Esophagus squamous epithelium (tissue), 5 donors: ENCODE measurements at regions not wholly inside any gene's neighbourhood (a gene's known extent, or its start where the extent isn't known, plus 50 kb on each side); places are given as distances from the start of the nearest gene placed in this dataset.

Experiments
- DNase-seq: peaks from one replicate; lab custom pipeline; 2025; lab: John Stamatoyannopoulos, UW
- H3K27ac ChIP-seq, 4 donors: fragments of 200-600 bp; sonication (generic); one replicate each; pipeline ENCODE4 v1.5.1; 2016 to 2019; ENCODE audit warnings: mild to moderate bottlenecking in 1 of 4
- H3K27me3 ChIP-seq, 4 donors: fragments of 200-600 bp; sonication (generic); 1 replicate in 3 of 4; 2 replicates in 1 of 4; pipeline versions ENCODE4 v1.5.1 to v1.6.0; 2017 to 2021; ENCODE audit warnings: antibody characterized with exemption in 1 of 4
- H3K36me3 ChIP-seq, 3 donors: fragments of 200-600 bp; sonication (generic); one replicate each; pipeline ENCODE4 v1.5.1; 2016 to 2019
- H3K4me1 ChIP-seq, 3 donors: fragments of 200-600 bp; sonication (generic); one replicate each; pipeline ENCODE4 v1.5.1; 2017 to 2019
- H3K4me3 ChIP-seq, 4 donors: fragments of 200-600 bp; sonication (generic); 1 replicate in 3 of 4; 2 replicates in 1 of 4; pipeline ENCODE4 v1.5.1; 2016 to 2019; ENCODE audit warnings: mild to moderate bottlenecking in 2 of 4, moderate library complexity in 1 of 4
- H3K9me3 ChIP-seq, 3 donors: fragments of 200-600 bp; sonication (generic); one replicate each; pipeline ENCODE4 v1.5.1; 2016 to 2019
- CTCF ChIP-seq, 6 experiments: fragments of 450-650 bp in 4 of 6; fragments of 200-600 bp in 2 of 6; sonication (generic) in 2 of 6; IDR thresholded peaks; one replicate each; pipeline ENCODE4 v1.5.1; 2016 to 2019; ENCODE audit warnings: antibody characterized with exemption in 6 of 6, mild to moderate bottlenecking in 4 of 6, moderate library complexity in 4 of 6
- POLR2A ChIP-seq, 4 donors: fragments of 450-650 bp; IDR thresholded peaks; one replicate each; pipeline ENCODE4 v1.6.1; 2017; ENCODE audit warnings: antibody characterized with exemption in 4 of 4, mild to moderate bottlenecking in 4 of 4, moderate library complexity in 3 of 4
- WGBS, 2 donors: methylation state at CpG; one replicate each; pipeline ENCODE4 v1.1.5; 2018; 5-methylcytosine and 5-hydroxymethylcytosine counted together
- intact Hi-C: fragments of 100-400 bp; cut with DNase I; formaldehyde crosslinking; loops from one replicate; pipeline ENCODE4 v1.15.0; 2022
- donor health status: DM: yes; HTN: yes; CAD: no.

DNA sequence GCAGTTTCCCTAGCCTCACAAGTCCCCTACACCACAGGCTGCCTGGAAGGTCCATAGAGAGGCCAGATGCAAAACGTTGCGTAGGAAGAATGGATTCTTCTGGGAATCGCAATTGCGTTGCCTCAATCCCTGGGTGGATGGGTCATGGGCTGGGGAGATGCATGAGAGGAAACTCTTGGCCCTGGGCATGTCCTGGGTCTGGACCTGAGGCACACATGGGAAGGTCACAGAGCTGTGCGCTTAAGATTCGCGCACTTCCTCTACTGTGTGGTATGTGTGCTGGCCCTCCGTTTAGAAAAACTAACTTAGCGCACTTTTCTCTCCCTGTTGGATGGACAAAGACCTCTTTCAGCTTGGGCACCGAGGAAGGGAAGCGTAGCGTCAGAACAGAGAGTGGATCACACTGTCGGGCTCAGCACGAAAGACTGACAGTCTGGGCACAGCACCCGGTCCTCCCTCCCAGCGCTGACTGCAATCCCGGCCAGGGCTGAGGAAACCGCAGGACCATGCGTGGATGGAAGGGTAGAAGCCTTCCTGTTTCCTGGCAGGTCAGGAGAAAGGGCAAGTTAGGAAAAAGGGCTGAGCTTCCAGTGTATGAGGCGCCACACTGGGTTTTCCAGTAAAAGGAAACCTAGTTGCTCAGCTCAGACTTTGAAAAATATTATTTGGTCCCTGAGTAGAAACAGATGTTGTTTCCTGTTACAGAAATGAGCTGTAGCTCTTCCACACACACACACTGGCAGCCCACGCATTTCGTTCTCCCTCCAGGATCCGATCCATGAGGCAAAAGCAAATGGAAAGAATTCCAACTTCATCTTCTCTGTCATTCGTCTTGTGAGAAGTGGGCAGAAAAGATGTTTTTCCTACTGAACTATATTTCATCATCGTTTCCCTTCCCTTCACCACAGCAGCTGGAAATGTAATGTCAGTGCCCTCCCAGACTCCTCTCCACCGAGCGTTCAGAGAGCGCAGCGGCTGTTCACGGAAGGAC is 86.0 kb downstream of the ING1 start:
- no peak for DNase-seq
- WGBS, 2 donors: 43 to 56% methylated on average over 18 to 26 of the region's 30 CpGs

GRCh38 chr13:110801044-110801443 is 87.5 kb downstream of the ING1 start:
- peaks cover 0 to 17% (median 0%) of the 10 kb centered on the region in 3 donors for H3K4me1 ChIP-seq
- WGBS, 2 donors: 63 to 72% methylated on average over 5 of the region's 7 CpGs
- H3K36me3 ChIP-seq: no peaks in the 10 kb centered on the region
- intact Hi-C loops: no loop called here
- no peak overlapping the region for H3K4me3 ChIP-seq
- DNase-seq: no peak
- H3K9me3 ChIP-seq: no peaks in the 10 kb centered on the region
- H3K27me3 ChIP-seq: peaks cover 0 to 49% (median 0%) of the 10 kb centered on the region in 4 donors
- H3K27ac ChIP-seq: no peak overlapping the region
- TF ChIP-seq CTCF (IDR thresholded peaks at IDR 0.05) (no peak), POLR2A (IDR thresholded peaks at IDR 0.05) (no peak)

More for the DNA sequence above, 86.0 kb downstream of the ING1 start:
- peak overlapping the region in 3 of 4 donors; percentile 17 to 50 (median 19) for H3K4me3 ChIP-seq
- H3K9me3 ChIP-seq: no peaks in the 10 kb centered on the region
- intact Hi-C loops: no loop called here
- TF ChIP-seq POLR2A (IDR thresholded peaks at IDR 0.05) (no peak), CTCF (IDR thresholded peaks at IDR 0.05) (no peak)
- H3K27ac ChIP-seq: peak overlapping the region; percentile 24 to 73 (median 63)
- H3K27me3 ChIP-seq: peaks cover 0 to 42% (median 0%) of the 10 kb centered on the region in 4 donors
- H3K36me3 ChIP-seq: no peaks in the 10 kb centered on the region
- peaks cover 0 to 17% (median 0%) of the 10 kb centered on the region in 3 donors for H3K4me1 ChIP-seq

DNA sequence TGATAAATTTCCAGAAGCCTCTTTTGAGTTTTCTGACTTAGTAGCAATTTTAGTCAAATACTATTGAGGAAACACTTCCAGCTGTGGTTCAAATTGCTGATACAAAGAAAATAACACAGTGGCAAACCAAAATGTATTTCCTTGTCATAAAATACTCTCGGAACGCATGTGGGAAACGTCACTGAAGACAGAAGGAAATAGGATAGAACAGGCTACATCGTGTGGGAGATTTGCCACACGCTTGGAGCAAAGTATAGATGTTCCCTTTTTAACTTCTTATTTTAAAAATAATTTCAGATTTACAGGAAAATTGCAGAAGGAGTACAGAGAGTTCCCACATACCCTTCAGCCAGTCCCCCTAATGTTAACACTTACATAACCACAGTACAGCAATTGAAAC is 88.8 kb downstream of the ING1 start:
- Histone ChIP-seq H3K27ac (no peak overlapping the region), H3K27me3 (peaks cover 0 to 58% (median 0%) of the 10 kb centered on the region in 4 donors), H3K4me3 (no peak overlapping the region), H3K4me1 (peaks cover 0 to 14% (median 0%) of the 10 kb centered on the region in 3 donors), H3K9me3 (no peaks in the 10 kb centered on the region), H3K36me3 (no peaks in the 10 kb centered on the region)
- TF ChIP-seq CTCF (IDR thresholded peaks at IDR 0.05) (no peak), POLR2A (IDR thresholded peaks at IDR 0.05) (no peak)
- intact Hi-C loops: no loop called here
- WGBS, 2 donors: 59 to 86% methylated on average over 5 of the region's 5 CpGs
- DNase-seq: no peak

GRCh38 chr13:110806636-110807035 is 93.1 kb downstream of the ING1 start:
- 89 to 97% methylated on average over 4 of the region's 4 CpGs for WGBS, 2 donors
- no peak for DNase-seq
- no peak for TF ChIP-seq CTCF (IDR thresholded peaks at IDR 0.05)
- no peak for TF ChIP-seq POLR2A (IDR thresholded peaks at IDR 0.05)
- Histone ChIP-seq H3K4me3 (no peak overlapping the region), H3K4me1 (peaks cover 0 to under 1% (median under 1%) of the 10 kb centered on the region in 3 donors), H3K36me3 (no peaks in the 10 kb centered on the region), H3K27me3 (peaks cover 0 to 66% (median 1%) of the 10 kb centered on the region in 4 donors), H3K9me3 (no peaks in the 10 kb centered on the region), H3K27ac (no peak overlapping the region)
- intact Hi-C loops: no loop called here

GRCh38 chr13:110807546-110807945 is 94.0 kb downstream of the ING1 start:
- Histone ChIP-seq H3K27ac (no peak overlapping the region), H3K9me3 (no peaks in the 10 kb centered on the region), H3K4me1 (peaks cover 3 to 9% (median 4%) of the 10 kb centered on the region in 3 donors), H3K36me3 (no peaks in the 10 kb centered on the region), H3K27me3 (peaks cover 0 to 71% (median 2%) of the 10 kb centered on the region in 4 donors), H3K4me3 (no peak overlapping the region)
- TF ChIP-seq POLR2A (IDR thresholded peaks at IDR 0.05) (no peak), CTCF (IDR thresholded peaks at IDR 0.05) (no peak)
- no peak for DNase-seq
- 100% methylated on average over 1 of the region's 1 CpG for WGBS, 2 donors
- intact Hi-C loops: no loop called here
